ENCODE measurements at regions not wholly inside any gene's neighbourhood (a gene's known extent, or its start where the extent isn't known, plus 50 kb on each side); places are given as distances from the start of the nearest gene placed in this dataset.

DNA sequence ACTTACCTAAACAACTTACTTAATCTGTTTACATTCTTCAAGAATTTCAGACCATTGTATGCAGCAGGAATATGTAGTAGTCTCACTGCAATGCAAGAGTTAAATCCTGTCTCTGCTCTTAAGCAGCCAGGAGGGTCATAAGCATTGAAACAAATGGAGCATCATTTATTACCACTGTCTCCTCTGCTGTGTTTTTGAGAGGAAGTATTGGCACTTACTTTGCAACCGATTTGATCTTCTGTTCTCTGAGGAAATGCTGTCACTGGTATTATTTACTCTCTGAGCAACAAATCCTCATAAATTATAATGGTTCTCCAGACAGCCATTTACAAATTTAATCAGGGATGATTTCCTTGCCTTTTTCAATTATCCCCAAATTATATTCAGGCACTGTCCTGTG is 1367.1 kb downstream of the STIM2 start:
- TF ChIP-seq, protein P1, sequence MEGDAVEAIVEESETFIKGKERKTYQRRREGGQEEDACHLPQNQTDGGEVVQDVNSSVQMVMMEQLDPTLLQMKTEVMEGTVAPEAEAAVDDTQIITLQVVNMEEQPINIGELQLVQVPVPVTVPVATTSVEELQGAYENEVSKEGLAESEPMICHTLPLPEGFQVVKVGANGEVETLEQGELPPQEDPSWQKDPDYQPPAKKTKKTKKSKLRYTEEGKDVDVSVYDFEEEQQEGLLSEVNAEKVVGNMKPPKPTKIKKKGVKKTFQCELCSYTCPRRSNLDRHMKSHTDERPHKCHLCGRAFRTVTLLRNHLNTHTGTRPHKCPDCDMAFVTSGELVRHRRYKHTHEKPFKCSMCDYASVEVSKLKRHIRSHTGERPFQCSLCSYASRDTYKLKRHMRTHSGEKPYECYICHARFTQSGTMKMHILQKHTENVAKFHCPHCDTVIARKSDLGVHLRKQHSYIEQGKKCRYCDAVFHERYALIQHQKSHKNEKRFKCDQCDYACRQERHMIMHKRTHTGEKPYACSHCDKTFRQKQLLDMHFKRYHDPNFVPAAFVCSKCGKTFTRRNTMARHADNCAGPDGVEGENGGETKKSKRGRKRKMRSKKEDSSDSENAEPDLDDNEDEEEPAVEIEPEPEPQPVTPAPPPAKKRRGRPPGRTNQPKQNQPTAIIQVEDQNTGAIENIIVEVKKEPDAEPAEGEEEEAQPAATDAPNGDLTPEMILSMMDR (IDR thresholded peaks at IDR 0.05): no peak
- TF ChIP-seq EP300 (IDR thresholded peaks at IDR 0.05): no peak

Data from tibial nerve (tissue), 4 donors.